ENCODE measurements at regions not wholly inside any gene's neighbourhood (a gene's known extent, or its start where the extent isn't known, plus 50 kb on each side); places are given as distances from the start of the nearest gene placed in this dataset.
A peak's percentile ranks its signal among the peaks of the same experiment; 100 is the strongest.

DNA sequence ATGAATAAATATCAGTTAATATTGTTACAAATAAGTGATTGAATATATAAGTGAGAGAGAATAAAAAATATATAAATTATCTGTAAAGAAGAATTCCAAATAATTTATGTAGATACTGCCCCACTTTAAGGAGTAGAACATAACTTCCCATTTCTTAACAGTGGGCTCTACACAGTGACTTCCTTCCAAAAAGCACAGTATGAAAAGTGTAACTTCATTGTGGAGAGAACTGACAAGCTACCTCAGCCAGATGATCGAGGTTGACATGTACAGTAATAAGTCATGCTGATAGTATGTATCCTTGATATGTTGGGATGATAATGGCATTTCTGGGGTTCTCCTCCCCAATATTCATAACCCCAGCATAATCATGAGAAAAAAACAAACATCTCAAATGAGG is 191.9 kb upstream of the FN1 start:
- H3K9me3 ChIP-seq (ENCODE audit: severe bottlenecking): peaks cover 4% of the 10 kb centered on the region
- TF ChIP-seq, protein P1, sequence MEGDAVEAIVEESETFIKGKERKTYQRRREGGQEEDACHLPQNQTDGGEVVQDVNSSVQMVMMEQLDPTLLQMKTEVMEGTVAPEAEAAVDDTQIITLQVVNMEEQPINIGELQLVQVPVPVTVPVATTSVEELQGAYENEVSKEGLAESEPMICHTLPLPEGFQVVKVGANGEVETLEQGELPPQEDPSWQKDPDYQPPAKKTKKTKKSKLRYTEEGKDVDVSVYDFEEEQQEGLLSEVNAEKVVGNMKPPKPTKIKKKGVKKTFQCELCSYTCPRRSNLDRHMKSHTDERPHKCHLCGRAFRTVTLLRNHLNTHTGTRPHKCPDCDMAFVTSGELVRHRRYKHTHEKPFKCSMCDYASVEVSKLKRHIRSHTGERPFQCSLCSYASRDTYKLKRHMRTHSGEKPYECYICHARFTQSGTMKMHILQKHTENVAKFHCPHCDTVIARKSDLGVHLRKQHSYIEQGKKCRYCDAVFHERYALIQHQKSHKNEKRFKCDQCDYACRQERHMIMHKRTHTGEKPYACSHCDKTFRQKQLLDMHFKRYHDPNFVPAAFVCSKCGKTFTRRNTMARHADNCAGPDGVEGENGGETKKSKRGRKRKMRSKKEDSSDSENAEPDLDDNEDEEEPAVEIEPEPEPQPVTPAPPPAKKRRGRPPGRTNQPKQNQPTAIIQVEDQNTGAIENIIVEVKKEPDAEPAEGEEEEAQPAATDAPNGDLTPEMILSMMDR (IDR thresholded peaks at IDR 0.05; ENCODE audit: poor library complexity, severe bottlenecking): no peak
- H3K4me1 ChIP-seq (ENCODE audit: insufficient read depth, poor library complexity, severe bottlenecking): peaks cover 4% of the 10 kb centered on the region
- H3K27me3 ChIP-seq (ENCODE audit: insufficient read depth, poor library complexity, severe bottlenecking): no peaks in the 10 kb centered on the region
- DNase-seq (ENCODE audit: low spot score): no peak
- no peak overlapping the region for H3K27ac ChIP-seq (ENCODE audit: poor library complexity, severe bottlenecking)
- ATAC-seq (ENCODE audit: low read depth): no peak
- no peak overlapping the region for H3K4me3 ChIP-seq (ENCODE audit: severe bottlenecking)
- no peaks in the 10 kb centered on the region; the same call in 1 of the 2 replicates for H3K36me3 ChIP-seq (ENCODE audit: low read depth)

DNA sequence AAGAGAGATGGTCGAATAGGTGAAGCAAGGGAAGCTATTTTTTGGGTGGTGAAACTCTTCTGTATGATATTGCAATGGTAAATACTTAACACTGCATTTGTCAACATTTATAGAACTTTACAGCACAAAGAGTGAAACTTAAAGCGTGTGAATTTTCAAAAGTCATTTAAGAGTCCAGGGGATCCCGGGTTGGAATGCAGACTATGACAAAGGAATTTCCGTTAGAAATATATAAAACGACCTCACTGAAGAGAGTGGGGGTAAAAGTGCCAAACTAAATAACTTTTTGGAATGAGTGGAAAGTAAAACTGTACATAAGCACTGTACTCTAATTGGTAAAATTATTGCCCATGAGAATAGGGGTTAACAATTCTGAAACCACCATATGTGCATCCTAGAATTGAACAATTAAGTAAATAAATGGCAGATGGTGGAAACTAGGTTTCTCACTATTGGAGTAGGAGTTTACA is 191.0 kb upstream of the FN1 start:
- TF ChIP-seq, protein P1 (IDR thresholded peaks at IDR 0.05; ENCODE audit: poor library complexity, severe bottlenecking): no peak
- Histone ChIP-seq H3K4me3 (ENCODE audit: severe bottlenecking) (no peak overlapping the region), H3K9me3 (ENCODE audit: severe bottlenecking) (no peaks in the 10 kb centered on the region), H3K27ac (ENCODE audit: poor library complexity, severe bottlenecking) (no peak overlapping the region), H3K36me3 (ENCODE audit: low read depth) (no peaks in the 10 kb centered on the region; the same call in 1 of the 2 replicates), H3K27me3 (ENCODE audit: insufficient read depth, poor library complexity, severe bottlenecking) (no peaks in the 10 kb centered on the region), H3K4me1 (ENCODE audit: insufficient read depth, poor library complexity, severe bottlenecking) (peaks cover 4% of the 10 kb centered on the region)
- ATAC-seq (ENCODE audit: low read depth) (no peak), DNase-seq (ENCODE audit: low spot score) (no peak)

DNA sequence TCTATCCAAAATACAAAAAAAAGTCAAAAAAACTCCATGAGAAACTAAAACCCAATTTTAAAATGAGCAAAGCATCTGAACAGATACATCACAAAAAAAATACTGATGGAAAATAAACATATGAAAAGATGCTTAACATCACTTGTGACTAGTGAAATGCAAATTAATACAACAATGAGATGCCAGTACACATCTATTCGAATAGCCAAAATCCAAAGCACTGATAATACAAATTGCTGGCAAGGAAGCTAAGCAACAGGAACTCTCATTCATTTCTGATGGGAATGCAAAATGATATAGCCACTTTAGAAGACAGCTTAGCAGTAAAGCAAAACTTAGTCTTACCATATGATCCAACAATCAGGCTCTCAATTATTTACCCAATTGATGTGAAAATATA is 190.2 kb upstream of the FN1 start:
- no peaks in the 10 kb centered on the region for H3K27me3 ChIP-seq (ENCODE audit: insufficient read depth, poor library complexity, severe bottlenecking)
- H3K9me3 ChIP-seq (ENCODE audit: severe bottlenecking): no peaks in the 10 kb centered on the region
- ATAC-seq (ENCODE audit: low read depth) (no peak), DNase-seq (ENCODE audit: low spot score) (no peak)
- H3K36me3 ChIP-seq (ENCODE audit: low read depth): no peaks in the 10 kb centered on the region; the same call in 1 of the 2 replicates
- TF ChIP-seq, protein P1 (IDR thresholded peaks at IDR 0.05; ENCODE audit: poor library complexity, severe bottlenecking): no peak
- no peak overlapping the region for H3K4me3 ChIP-seq (ENCODE audit: severe bottlenecking)
- peaks cover 4% of the 10 kb centered on the region for H3K4me1 ChIP-seq (ENCODE audit: insufficient read depth, poor library complexity, severe bottlenecking)
- no peak overlapping the region for H3K27ac ChIP-seq (ENCODE audit: poor library complexity, severe bottlenecking)

DNA sequence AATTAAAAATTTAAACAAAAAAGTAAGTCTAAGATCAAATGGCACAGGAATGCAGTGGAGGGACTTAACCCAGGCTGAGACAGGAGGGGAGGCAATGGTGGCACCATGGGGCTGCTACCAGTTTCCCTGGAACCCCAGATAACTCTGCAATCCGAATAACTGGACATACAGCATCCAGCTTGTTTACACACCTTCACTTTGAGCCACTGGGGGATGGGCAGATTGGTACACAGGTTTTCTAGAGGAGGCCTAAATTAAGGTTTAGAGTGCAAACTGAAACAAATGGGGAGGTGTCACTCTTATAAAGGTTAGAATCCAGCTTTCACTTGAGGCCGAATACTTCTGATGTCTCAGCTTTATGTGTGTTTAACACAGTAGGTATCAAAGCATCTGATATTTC is 189.3 kb upstream of the FN1 start:
- Histone ChIP-seq H3K27ac (ENCODE audit: poor library complexity, severe bottlenecking) (no peak overlapping the region), H3K4me1 (ENCODE audit: insufficient read depth, poor library complexity, severe bottlenecking) (peaks cover 4% of the 10 kb centered on the region), H3K36me3 (ENCODE audit: low read depth) (no peaks in the 10 kb centered on the region), H3K9me3 (ENCODE audit: severe bottlenecking) (no peaks in the 10 kb centered on the region), H3K4me3 (ENCODE audit: severe bottlenecking) (no peak overlapping the region), H3K27me3 (ENCODE audit: insufficient read depth, poor library complexity, severe bottlenecking) (no peaks in the 10 kb centered on the region)
- ATAC-seq (ENCODE audit: low read depth) (no peak), DNase-seq (ENCODE audit: low spot score) (no peak)
- TF ChIP-seq, protein P1 (IDR thresholded peaks at IDR 0.05; ENCODE audit: poor library complexity, severe bottlenecking): no peak

DNA sequence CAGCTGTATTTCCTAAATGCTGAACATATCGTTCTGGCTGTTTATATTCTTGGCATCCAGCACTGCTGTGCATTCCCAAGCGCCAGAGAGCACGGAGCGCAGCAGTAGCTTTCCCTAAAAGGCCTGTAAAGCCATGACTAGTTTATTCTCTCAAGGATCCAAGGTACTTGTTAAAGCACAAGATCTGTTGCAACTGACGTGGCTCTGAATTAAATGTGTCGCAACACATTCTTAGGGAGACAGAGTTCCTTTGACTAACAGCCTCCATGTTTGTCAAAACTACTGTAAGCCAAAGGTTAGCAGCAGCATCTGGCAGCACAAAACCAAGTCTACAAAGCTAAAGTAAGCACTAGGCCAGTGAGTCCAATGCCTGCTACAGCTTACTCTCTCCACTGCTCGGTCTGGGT is 188.6 kb upstream of the FN1 start:
- Histone ChIP-seq H3K36me3 (ENCODE audit: low read depth) (no peaks in the 10 kb centered on the region), H3K4me3 (ENCODE audit: severe bottlenecking) (no peak overlapping the region), H3K27ac (ENCODE audit: poor library complexity, severe bottlenecking) (no peak overlapping the region), H3K4me1 (ENCODE audit: insufficient read depth, poor library complexity, severe bottlenecking) (peaks cover 6% of the 10 kb centered on the region), H3K9me3 (ENCODE audit: severe bottlenecking) (no peaks in the 10 kb centered on the region), H3K27me3 (ENCODE audit: insufficient read depth, poor library complexity, severe bottlenecking) (no peaks in the 10 kb centered on the region)
- TF ChIP-seq, protein P1 (IDR thresholded peaks at IDR 0.05; ENCODE audit: poor library complexity, severe bottlenecking): no peak
- DNase-seq (ENCODE audit: low spot score) (no peak), ATAC-seq (ENCODE audit: low read depth) (peak; percentile 49)

Data from RWPE2 (cell line).